OCI-LY3 (cell line): ENCODE measurements at regions not wholly inside any gene's neighbourhood (a gene's known extent, or its start where the extent isn't known, plus 50 kb on each side); places are given as distances from the start of the nearest gene placed in this dataset.

Experiments
- H2AFZ ChIP-seq: fragments of 200-600, 300-600 bp; shearing (Covaris generic); 2 replicates; pipeline ENCODE4 v1.6.0; 2014; ENCODE audit warnings: antibody characterized with exemption, low read depth, low read length
- H3K27ac ChIP-seq: fragments of 200-600, 300-600 bp; sonication (generic); 2 replicates; pipeline ENCODE4 v1.5.1; 2014; ENCODE audit warnings: mild to moderate bottlenecking, low read length, moderate library complexity, mixed read lengths
- H3K27me3 ChIP-seq: fragments of 200-600, 300-600 bp; sonication (generic); 2 replicates; pipeline ENCODE4 v1.6.1; 2014; ENCODE audit warnings: low read depth, low read length, mixed read lengths
- H3K36me3 ChIP-seq: fragments of 200-600, 300-600 bp; sonication (generic); replicated peaks from 2 replicates; pipeline ENCODE3; 2014; ENCODE audit warnings: low read depth, low read length, mixed read lengths
- H3K4me1 ChIP-seq: fragments of 300-600, 200-600 bp; sonication (generic); 2 replicates; pipeline ENCODE4 v1.6.1; 2014; ENCODE audit warnings: low read length, mixed read lengths
- H3K4me2 ChIP-seq: fragments of 200-600, 300-600 bp; sonication (generic); 2 replicates; pipeline ENCODE4 v1.6.1; 2014; ENCODE audit warnings: low read length, mixed read lengths
- H3K4me3 ChIP-seq: fragments of 300-600, 200-600 bp; sonication (generic); 2 replicates; pipeline ENCODE4 v1.5.1; 2014; ENCODE audit warnings: antibody characterized with exemption, mild to moderate bottlenecking, low read length, moderate library complexity
- H3K79me2 ChIP-seq: fragments of 300-600, 200-600 bp; shearing (Covaris generic); 2 replicates; pipeline ENCODE4 v1.6.1; 2014; ENCODE audit warnings: mild to moderate bottlenecking, low read length, mixed read lengths
- H3K9ac ChIP-seq: fragments of 300-600, 200-600 bp; shearing (Covaris generic); 2 replicates; pipeline ENCODE4 v1.6.0; 2014; ENCODE audit warnings: mild to moderate bottlenecking, low read length, moderate library complexity
- H3K9me3 ChIP-seq: fragments of 200-600, 300-600 bp; shearing (Covaris generic); 2 replicates; pipeline ENCODE4 v1.6.1; 2014; ENCODE audit warnings: low read length, mixed read lengths; ENCODE audit not compliant: insufficient read depth
- H4K20me1 ChIP-seq: fragments of 200-600, 300-600 bp; sonication (generic); 2 replicates; pipeline ENCODE4 v1.6.1; 2016; ENCODE audit warnings: low read length, mixed read lengths; ENCODE audit not compliant: insufficient read depth
- CTCF ChIP-seq: fragments of 200-600, 300-600 bp; sonication (generic); IDR thresholded peaks from 2 replicates; pipeline ENCODE4 v1.5.1; 2014; ENCODE audit warnings: antibody characterized with exemption, low read length, low read depth
- EZH2phosphoT487 ChIP-seq: fragments of 200-600 bp; shearing (Covaris generic); IDR thresholded peaks from 2 replicates; pipeline ENCODE4 v1.6.1; 2018; ENCODE audit warnings: antibody characterized with exemption, mixed run types, low read depth

GRCh38 chr6:6832439-6832838 is 243.9 kb downstream of the LY86 start:
- Histone ChIP-seq H4K20me1 (no peaks in the 10 kb centered on the region), H3K79me2 (no peaks in the 10 kb centered on the region), H3K4me2 (no peak overlapping the region), H3K9me3 (no peaks in the 10 kb centered on the region), H3K4me3 (no peak overlapping the region), H3K4me1 (peaks cover 1% of the 10 kb centered on the region), H3K9ac (no peak overlapping the region), H3K27ac (no peak overlapping the region), H3K27me3 (peaks cover 39% of the 10 kb centered on the region), H3K36me3 (no peaks in the 10 kb centered on the region), H2AFZ (no peak overlapping the region)
- TF ChIP-seq CTCF (no peak), EZH2phosphoT487 (no peak)

DNA sequence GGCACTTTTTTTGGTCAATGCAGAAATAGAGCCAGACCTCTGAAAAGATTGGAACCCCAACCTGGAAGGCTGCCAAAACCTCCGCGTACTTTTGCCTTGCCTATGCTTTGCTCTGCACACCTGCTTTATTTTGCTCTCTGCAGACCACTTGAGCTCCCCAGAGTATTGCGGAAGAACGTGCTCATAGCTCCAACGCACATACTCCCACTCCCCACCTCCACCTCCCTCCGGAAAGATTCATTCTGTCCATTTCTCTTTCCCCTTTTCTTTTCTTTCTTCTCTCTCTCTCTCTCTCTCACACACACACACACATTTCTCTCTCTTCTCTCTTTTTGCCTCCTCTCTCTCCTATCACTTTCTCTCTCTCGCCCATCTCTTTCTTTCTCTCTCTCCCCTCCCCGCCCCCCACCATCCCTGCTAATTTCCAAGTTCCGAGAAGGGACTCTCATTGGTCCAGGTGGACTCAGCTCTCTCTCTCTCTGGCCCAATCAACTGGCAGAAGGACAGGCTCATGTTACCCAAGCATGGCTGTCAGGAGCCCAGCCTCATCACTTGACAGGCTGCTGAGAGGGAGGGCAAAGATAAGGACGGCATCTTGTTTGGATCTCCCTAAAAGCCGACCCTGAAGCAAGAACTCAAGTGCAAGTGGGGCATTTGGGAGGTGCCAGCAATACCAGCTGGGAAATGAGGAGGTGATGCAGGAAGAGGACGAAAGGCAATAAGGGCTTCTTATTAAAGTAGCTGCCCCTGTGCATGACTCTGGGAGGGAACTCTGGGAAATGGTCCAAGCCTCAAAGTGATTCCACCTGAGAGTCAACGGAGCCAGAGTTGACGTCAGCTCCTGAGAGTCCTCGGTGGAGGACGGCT is 246.1 kb downstream of the LY86 start:
- H3K4me2 ChIP-seq = no peak overlapping the region

GRCh38 chr6:6835223-6835503 is 246.6 kb downstream of the LY86 start:
- H3K27me3 ChIP-seq = peaks cover 35% of the 10 kb centered on the region
- no peak overlapping the region for H3K9ac ChIP-seq
- H2AFZ ChIP-seq = no peak overlapping the region
- H3K4me2 ChIP-seq = no peak overlapping the region
- H3K79me2 ChIP-seq = no peaks in the 10 kb centered on the region
- TF ChIP-seq EZH2phosphoT487 (no peak), CTCF (no peak)
- no peaks in the 10 kb centered on the region for H4K20me1 ChIP-seq
- H3K4me1 ChIP-seq = peaks cover 3% of the 10 kb centered on the region
- H3K9me3 ChIP-seq = no peaks in the 10 kb centered on the region
- H3K27ac ChIP-seq = no peak overlapping the region
- no peaks in the 10 kb centered on the region for H3K36me3 ChIP-seq
- no peak overlapping the region for H3K4me3 ChIP-seq

More for the DNA sequence above, 246.1 kb downstream of the LY86 start:
- Histone ChIP-seq H3K4me3 (no peak overlapping the region), H3K4me1 (no peaks in the 10 kb centered on the region), H2AFZ (no peak overlapping the region), H3K36me3 (no peaks in the 10 kb centered on the region), H3K79me2 (no peaks in the 10 kb centered on the region), H3K9ac (no peak overlapping the region), H3K27ac (no peak overlapping the region), H3K9me3 (no peaks in the 10 kb centered on the region), H4K20me1 (no peaks in the 10 kb centered on the region), H3K27me3 (peaks cover 35% of the 10 kb centered on the region)
- TF ChIP-seq CTCF (no peak), EZH2phosphoT487 (no peak)

DNA sequence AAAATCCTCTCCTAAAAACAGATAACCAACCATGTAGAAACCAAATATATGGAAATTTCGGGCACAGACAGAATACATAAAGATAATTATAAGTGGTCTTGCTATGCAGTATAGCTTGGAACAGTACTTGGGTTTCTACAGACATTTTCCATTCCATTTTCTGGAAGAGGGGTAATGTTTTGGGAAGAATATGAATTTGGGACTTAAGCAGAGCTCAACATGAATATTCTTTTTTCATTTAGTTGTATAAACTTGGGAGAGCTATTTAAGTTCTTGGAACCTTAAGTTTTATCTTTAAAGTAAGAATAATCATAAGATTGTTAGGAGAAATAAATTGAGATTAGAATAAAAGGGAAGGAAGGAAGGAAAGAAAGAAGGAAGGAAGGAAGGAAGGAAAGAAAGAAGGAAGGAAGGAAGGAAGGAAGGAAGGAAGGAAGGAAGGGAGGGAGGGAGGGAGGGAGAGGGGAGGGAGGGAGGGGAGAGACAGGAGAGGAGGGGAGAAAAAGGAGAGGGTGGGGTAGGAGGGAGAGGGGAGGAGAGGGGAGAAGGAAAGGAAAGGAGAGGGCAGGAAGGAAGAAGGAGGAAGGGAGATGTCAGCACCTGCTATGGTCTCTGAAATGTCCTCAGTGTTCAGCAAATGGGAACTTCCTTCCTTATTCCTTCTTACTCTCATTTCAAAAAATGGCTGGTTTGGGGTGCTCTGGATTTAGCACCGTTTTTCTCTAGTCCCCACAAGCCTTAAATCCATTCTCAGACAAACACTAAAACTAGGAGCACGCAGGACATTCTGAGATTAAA is 248.3 kb downstream of the LY86 start:
- Histone ChIP-seq H3K27me3 (peaks cover 39% of the 10 kb centered on the region), H3K9me3 (no peaks in the 10 kb centered on the region), H3K4me1 (peaks cover 20% of the 10 kb centered on the region), H4K20me1 (no peaks in the 10 kb centered on the region), H3K27ac (no peak overlapping the region), H3K36me3 (no peaks in the 10 kb centered on the region), H3K4me2 (no peak overlapping the region), H2AFZ (no peak overlapping the region), H3K4me3 (no peak overlapping the region), H3K79me2 (no peaks in the 10 kb centered on the region), H3K9ac (no peak overlapping the region)
- TF ChIP-seq EZH2phosphoT487 (no peak), CTCF (no peak)
